Fibroblast of mammary gland (primary cell): ENCODE measurements at regions not wholly inside any gene's neighbourhood (a gene's known extent, or its start where the extent isn't known, plus 50 kb on each side); places are given as distances from the start of the nearest gene placed in this dataset.
A peak's percentile ranks its signal among the peaks of the same experiment; 100 is the strongest.

Experiments
- DNase-seq: peaks from one replicate; pipeline ENCODE4 v3.0.0-alpha.2; 2010; ENCODE audit warnings: low read depth
- H3K4me3 ChIP-seq: 2 replicates; pipeline ENCODE4 v1.5.1; 2011; ENCODE audit warnings: low read depth, mild to moderate bottlenecking, low read length, moderate library complexity; ENCODE audit not compliant: control insufficient read depth
- TF ChIP-seq, protein P1 (sequence below): conservative IDR thresholded peaks from 2 replicates; pipeline ENCODE4 v1.5.1; 2011; ENCODE audit warnings: low read depth, low read length, inconsistent platforms; ENCODE audit not compliant: control insufficient read depth, insufficient read depth

DNA sequence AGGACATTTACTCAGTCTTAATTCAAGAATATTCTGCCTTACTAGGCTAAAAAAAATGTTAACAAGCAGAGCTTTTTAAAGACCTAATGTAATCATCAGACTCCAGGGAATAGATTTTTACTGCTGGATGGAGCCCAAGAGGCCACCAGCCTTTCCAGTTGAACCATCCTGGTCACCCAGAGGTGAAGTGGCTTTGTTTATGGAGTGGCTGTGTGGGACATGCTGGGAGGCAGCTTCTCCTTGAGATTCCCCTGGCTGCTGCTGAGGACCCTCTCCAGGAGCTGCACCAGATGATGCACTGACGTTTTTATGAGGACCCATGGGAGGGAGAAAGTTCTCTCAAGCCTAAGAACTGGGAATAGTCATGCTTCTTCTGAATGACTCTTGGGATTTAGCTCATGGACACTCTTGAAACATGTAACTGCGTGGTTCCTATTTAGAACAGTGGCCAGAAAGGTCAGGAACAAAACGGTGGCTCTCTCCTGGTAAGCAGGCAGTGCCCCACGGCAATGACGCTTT lies 205.9 kb upstream of the MIR17HG start:
- no peak overlapping the region for H3K4me3 ChIP-seq
- TF ChIP-seq, protein P1, sequence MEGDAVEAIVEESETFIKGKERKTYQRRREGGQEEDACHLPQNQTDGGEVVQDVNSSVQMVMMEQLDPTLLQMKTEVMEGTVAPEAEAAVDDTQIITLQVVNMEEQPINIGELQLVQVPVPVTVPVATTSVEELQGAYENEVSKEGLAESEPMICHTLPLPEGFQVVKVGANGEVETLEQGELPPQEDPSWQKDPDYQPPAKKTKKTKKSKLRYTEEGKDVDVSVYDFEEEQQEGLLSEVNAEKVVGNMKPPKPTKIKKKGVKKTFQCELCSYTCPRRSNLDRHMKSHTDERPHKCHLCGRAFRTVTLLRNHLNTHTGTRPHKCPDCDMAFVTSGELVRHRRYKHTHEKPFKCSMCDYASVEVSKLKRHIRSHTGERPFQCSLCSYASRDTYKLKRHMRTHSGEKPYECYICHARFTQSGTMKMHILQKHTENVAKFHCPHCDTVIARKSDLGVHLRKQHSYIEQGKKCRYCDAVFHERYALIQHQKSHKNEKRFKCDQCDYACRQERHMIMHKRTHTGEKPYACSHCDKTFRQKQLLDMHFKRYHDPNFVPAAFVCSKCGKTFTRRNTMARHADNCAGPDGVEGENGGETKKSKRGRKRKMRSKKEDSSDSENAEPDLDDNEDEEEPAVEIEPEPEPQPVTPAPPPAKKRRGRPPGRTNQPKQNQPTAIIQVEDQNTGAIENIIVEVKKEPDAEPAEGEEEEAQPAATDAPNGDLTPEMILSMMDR, result no peak
- peak; percentile 4 for DNase-seq

DNA sequence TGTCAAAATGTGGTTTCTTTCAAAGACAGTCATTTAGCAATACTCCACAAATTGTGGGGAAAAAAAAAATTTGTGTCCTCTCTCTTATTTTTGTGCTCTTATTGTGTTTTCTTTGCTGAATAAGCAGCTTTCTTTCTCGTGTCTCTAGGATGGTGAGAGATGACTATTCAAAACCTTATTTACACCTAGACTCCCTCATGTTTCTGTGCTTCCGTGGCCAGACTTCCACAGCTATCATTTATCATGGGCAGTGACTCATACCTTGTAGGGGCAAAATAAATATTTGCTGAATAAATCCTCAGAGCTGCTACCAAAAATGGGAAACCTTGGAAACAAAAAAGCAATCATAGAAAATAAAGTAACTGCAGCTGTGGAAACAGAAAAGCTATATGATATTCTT lies 204.9 kb upstream of the MIR17HG start:
- TF ChIP-seq, protein P1, result no peak
- DNase-seq, result peak; percentile 39
- no peak overlapping the region for H3K4me3 ChIP-seq

DNA sequence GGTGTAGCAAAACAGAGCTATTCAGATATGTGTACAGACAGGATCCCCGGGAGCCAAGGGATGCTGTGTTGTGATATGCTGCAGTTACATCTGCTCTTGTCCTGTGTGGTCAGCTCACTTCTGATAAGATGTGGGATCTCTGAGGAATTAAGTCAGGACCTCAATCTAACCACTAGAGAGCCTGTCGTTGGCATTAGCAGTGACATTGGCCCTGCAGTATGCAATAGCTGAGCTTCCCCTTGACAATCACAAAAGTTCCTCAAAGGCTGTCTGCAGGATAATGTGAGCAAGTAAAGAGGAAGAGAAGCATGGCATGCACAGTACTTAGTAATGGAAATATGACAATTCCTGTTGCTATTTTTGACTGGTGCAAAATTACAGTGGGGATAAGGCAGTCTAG lies 203.4 kb upstream of the MIR17HG start:
- no peak overlapping the region for H3K4me3 ChIP-seq
- TF ChIP-seq, protein P1, result no peak
- DNase-seq, result no peak

DNA sequence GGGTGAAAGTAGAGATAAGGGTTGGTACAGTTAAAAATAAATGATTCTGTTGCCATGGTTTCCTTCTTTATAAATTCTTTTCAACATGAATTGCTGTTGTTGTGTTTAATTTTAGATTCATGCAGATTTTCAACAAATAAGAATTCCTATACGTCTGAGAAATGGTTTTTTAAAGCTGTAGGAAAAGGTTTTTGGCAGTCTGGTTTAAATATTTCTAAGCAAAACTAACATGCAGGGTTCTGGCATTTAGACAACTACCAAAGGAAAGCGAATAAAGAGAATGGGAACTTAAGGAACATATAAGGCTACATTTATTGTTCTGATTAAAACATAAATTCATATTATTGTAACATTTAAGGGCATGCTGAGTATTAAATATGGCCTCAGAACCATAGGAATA lies 203.0 kb upstream of the MIR17HG start:
- no peak overlapping the region for H3K4me3 ChIP-seq
- TF ChIP-seq, protein P1, result no peak
- no peak for DNase-seq

DNA sequence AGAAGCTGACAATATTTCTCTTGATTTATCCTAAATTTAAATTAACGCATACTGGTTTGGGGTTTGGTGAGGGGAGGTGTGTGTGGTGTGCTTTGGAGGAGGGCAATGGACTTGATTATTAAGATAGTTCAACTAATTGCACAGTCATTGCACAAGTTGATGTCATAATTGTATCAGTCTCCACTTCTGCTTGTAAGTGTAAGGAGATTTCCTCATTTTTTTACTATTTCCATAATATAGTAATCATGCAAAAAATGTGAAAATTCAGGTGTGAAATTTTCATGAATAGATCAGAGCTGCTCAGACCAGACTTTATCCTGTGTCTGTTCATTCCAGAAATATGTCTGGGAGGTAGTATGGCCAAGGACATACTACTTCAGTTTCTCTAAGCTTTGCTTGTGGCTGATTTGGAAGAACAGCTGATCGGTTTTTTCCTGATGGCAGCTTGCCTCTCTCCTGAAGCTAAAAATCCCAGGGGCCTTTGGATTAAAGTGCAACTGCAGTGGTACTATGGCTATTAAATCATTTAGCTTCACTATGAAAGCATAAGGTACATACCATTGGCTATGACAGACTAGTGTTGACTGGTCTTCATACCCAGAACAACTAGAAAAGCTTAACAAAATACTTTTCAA lies 201.8 kb upstream of the MIR17HG start:
- H3K4me3 ChIP-seq, result no peak overlapping the region
- TF ChIP-seq, protein P1, result no peak
- no peak for DNase-seq

DNA sequence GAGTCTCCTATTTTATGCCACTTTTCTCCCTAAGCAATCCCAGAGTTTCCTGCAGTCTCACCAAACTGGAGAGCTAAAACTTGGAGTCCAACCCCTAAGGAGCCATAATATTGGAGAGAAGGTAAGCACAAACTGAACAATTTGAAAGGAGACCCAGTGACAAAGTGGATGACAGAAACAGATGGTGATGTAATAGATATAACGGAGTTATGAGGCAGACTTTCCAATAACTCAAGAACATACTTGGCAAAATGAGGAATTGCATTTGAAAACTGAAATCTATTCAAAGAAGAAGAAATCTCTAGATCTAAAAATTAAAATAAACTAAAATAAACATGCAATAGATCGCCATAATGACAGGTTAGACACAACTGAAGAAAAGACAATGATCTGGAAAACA lies 200.9 kb upstream of the MIR17HG start:
- H3K4me3 ChIP-seq, result no peak overlapping the region
- TF ChIP-seq, protein P1, result no peak
- no peak for DNase-seq
